K562 (cell line): ENCODE measurements at regions not wholly inside any gene's neighbourhood (a gene's known extent, or its start where the extent isn't known, plus 50 kb on each side); places are given as distances from the start of the nearest gene placed in this dataset.

Experiments
- ATAC-seq: fragments of 200-7000 bp; cut with Tn5 transposase; 3 replicates; pipeline ENCODE4 v1.9.1; 2020; ENCODE audit warnings: moderate library complexity
- BruUV-seq: library from RNA; stranded (reverse); fragments of 400-500 nt; replicated peaks from 2 replicates; lab custom pipeline; 2021; lab: Mats Ljungman, UMichigan
- CTCF ChIA-PET: fragments of 300-600 bp; formaldehyde crosslinking; extraction: SDS; loops from one replicate; lab custom pipeline; 2021; ENCODE audit warnings: low intra/inter-chr PET ratio; lab: Yijun Ruan, JAX
- POLR2A ChIA-PET: fragments of 300-600, 350-650 bp; sonication (Branson Sonifier 250); formaldehyde crosslinking; extraction: SDS; loops from one replicate; lab custom pipeline; 2021; ENCODE audit warnings: antibody characterized with exemption, inconsistent platforms; lab: Yijun Ruan, JAX
- DNase-seq, 4 experiments: peaks; one replicate each; pipeline versions ENCODE4 v3.0.0 to v3.0.0-alpha.2; 2011 to 2018; ENCODE audit warnings: low spot score in 3 of 4, mixed read lengths in 3 of 4; ENCODE audit errors: extremely low read depth in 1 of 4
- FAIRE-seq: peaks from 2 replicates; lab custom pipeline; 2011; peaks lifted over from hg19 to GRCh38; lab: Jason Lieb, UNC
- H2AFZ ChIP-seq: 2 replicates; pipeline ENCODE4 v1.6.0; 2011; ENCODE audit warnings: low read depth, low read length, control low read depth, inconsistent platforms
- H3K27ac ChIP-seq: fragments of 200-600 bp; 3 replicates; pipeline ENCODE4 v1.8.0; 2011; ENCODE audit warnings: low read depth, mild to moderate bottlenecking, control low read depth, inconsistent platforms, low read length, moderate library complexity, mixed read lengths; ENCODE audit errors: extremely low read depth
- H3K27me3 ChIP-seq, 2 experiments: fragments of 300-600 bp in 1 of 2; 2 replicates in 1 of 2; 3 replicates in 1 of 2; pipeline versions ENCODE4 v1.6.0 to v1.8.0; 2011; ENCODE audit warnings: inconsistent platforms in 2 of 2, low read length in 2 of 2, mild to moderate bottlenecking in 1 of 2, mixed read lengths in 1 of 2, moderate library complexity in 1 of 2; ENCODE audit not compliant: control insufficient read depth in 2 of 2, insufficient read depth in 2 of 2
- H3K36me3 ChIP-seq: fragments of 300-600 bp; 3 replicates; pipeline ENCODE4 v1.8.0; 2011; ENCODE audit warnings: mild to moderate bottlenecking, low read length, inconsistent platforms; ENCODE audit not compliant: control insufficient read depth, insufficient read depth
- H3K4me1 ChIP-seq, 2 experiments: fragments of 200-600 bp in 1 of 2; replicated peaks in 1 of 2; 2 replicates in 1 of 2; 3 replicates in 1 of 2; pipeline versions ENCODE4 v1.5.1 to v1.8.0; 2011; ENCODE audit warnings: inconsistent platforms in 2 of 2, low read length in 2 of 2, mild to moderate bottlenecking in 1 of 2, mixed read lengths in 1 of 2, moderate library complexity in 1 of 2; ENCODE audit not compliant: control insufficient read depth in 2 of 2, insufficient read depth in 2 of 2
- H3K4me2 ChIP-seq: 2 replicates; pipeline ENCODE4 v1.6.1; 2011; ENCODE audit warnings: low read length, control low read depth, inconsistent platforms, mixed read lengths; ENCODE audit not compliant: insufficient read depth
- H3K4me3 ChIP-seq: fragments of 200-600 bp; sonication (generic), shearing (Covaris generic); 2 replicates; pipeline ENCODE4 v1.5.1; 2016; ENCODE audit warnings: control low read depth, inconsistent platforms
- H3K79me2 ChIP-seq: fragments of 200-600 bp; 3 replicates; pipeline ENCODE4 v1.8.0; 2011; ENCODE audit warnings: low read length, inconsistent platforms; ENCODE audit not compliant: control insufficient read depth, insufficient read depth
- H3K9ac ChIP-seq, 2 experiments: 2 replicates each; pipeline versions ENCODE4 v1.6.0 to v1.6.1; 2011; ENCODE audit warnings: low read depth in 2 of 2, low read length in 2 of 2, control low read depth in 1 of 2, inconsistent platforms in 1 of 2, mild to moderate bottlenecking in 1 of 2, mixed read lengths in 1 of 2; ENCODE audit not compliant: insufficient read depth in 1 of 2
- H3K9me1 ChIP-seq: one replicate; pipeline ENCODE4 v1.6.0; 2011; ENCODE audit warnings: inconsistent platforms, mild to moderate bottlenecking, low read length, moderate library complexity; ENCODE audit not compliant: control insufficient read depth, insufficient read depth
- H3K9me3 ChIP-seq: replicated peaks from 2 replicates; pipeline ENCODE4 v1.5.1; 2011; ENCODE audit warnings: low read depth, low read length, inconsistent platforms; ENCODE audit not compliant: control insufficient read depth, insufficient read depth
- H4K20me1 ChIP-seq: replicated peaks from 2 replicates; pipeline ENCODE4 v1.6.1; 2011; ENCODE audit warnings: low read length, inconsistent platforms, mixed read lengths; ENCODE audit not compliant: control insufficient read depth, insufficient read depth
- BDP1 ChIP-seq: IDR thresholded peaks from 3 replicates; pipeline ENCODE4 v1.6.1; 2011; ENCODE audit not compliant: insufficient read length, insufficient read depth
- DMBX1 ChIP-seq: fragments of 250-450 bp; sonication (Bioruptor Pico); IDR thresholded peaks from 2 replicates; pipeline ENCODE4 v1.8.0; 2022; ENCODE audit warnings: inconsistent platforms, mild to moderate bottlenecking, moderate library complexity, borderline replicate concordance
- E2F5 ChIP-seq: sonication (generic); formaldehyde crosslinking; IDR thresholded peaks from 2 replicates; pipeline ENCODE4 v1.8.0; 2022; ENCODE audit warnings: mild to moderate bottlenecking, missing genetic modification reagents
- HDGF ChIP-seq: fragments of 450-650 bp; IDR thresholded peaks from 2 replicates; pipeline ENCODE4 v1.6.1; 2016
- MAZ ChIP-seq, 2 experiments: fragments of 450-650 bp in 1 of 2; sonication (generic) in 1 of 2; formaldehyde crosslinking; IDR thresholded peaks in 1 of 2; conservative IDR thresholded peaks in 1 of 2; 2 replicates each; pipeline versions ENCODE4 v1.4.0 to v1.5.0; 2020; ENCODE audit warnings: mild to moderate bottlenecking in 1 of 2, missing genetic modification reagents in 1 of 2
- PBX2 ChIP-seq, 2 experiments: IDR thresholded peaks in 1 of 2; conservative IDR thresholded peaks in 1 of 2; 2 replicates each; pipeline ENCODE4 v1.6.1; 2016; ENCODE audit warnings: low read depth in 2 of 2, mild to moderate bottlenecking in 1 of 2, missing compliant biosample characterization in 1 of 2, missing genetic modification characterization in 1 of 2, moderate library complexity in 1 of 2
- SMARCB1 ChIP-seq: IDR thresholded peaks from 2 replicates; pipeline ENCODE4 v1.6.1; 2011; ENCODE audit warnings: improper control_type of control experiment, low read depth; ENCODE audit not compliant: insufficient read length
- SRF ChIP-seq, 2 experiments: fragments of 250-450, 450-650 bp in 1 of 2; sonication (Bioruptor Pico) in 1 of 2; sonication (generic) in 1 of 2; formaldehyde crosslinking; IDR thresholded peaks; 2 replicates each; pipeline versions ENCODE4 v1.5.0 to v1.5.1; 2020 to 2022; ENCODE audit warnings: mild to moderate bottlenecking in 1 of 2, missing genetic modification reagents in 1 of 2
- STAT5B ChIP-seq: fragments of 250-450 bp; sonication (Bioruptor Pico); IDR thresholded peaks from 2 replicates; pipeline ENCODE4 v1.8.0; 2021; ENCODE audit warnings: mild to moderate bottlenecking, inconsistent platforms
- TSHZ1 ChIP-seq: fragments of 250-450 bp; sonication (Bioruptor Pico); IDR thresholded peaks from 2 replicates; pipeline ENCODE4 v1.4.0; 2020; ENCODE audit warnings: mild to moderate bottlenecking, moderate library complexity
- ZFP36 ChIP-seq: fragments of 150-350 bp; IDR thresholded peaks from 2 replicates; pipeline ENCODE4 v1.6.1; 2018; ENCODE audit warnings: low read length, low read depth; ENCODE audit not compliant: partially characterized antibody
- ZNF3 ChIP-seq: fragments of 250-450 bp; sonication (Bioruptor Pico); IDR thresholded peaks from 2 replicates; pipeline ENCODE4 v1.5.0; 2021; ENCODE audit warnings: mild to moderate bottlenecking, moderate library complexity
- ZNF311 ChIP-seq: fragments of 250-450 bp; sonication (Bioruptor Pico); IDR thresholded peaks from 2 replicates; pipeline ENCODE4 v1.4.0; 2020; ENCODE audit warnings: mild to moderate bottlenecking, moderate library complexity
- ZNF324 ChIP-seq: fragments of 250-450 bp; sonication (Bioruptor Pico); IDR thresholded peaks from 2 replicates; pipeline ENCODE4 v1.4.0; 2020; ENCODE audit warnings: mild to moderate bottlenecking
- WGBS: fragments of 100-300 bp; shearing (Covaris generic); methylation state at CpG from one replicate; pipeline ENCODE4 v1.1.6; 2016; ENCODE audit warnings: low coverage, mixed read lengths; ENCODE audit not compliant: insufficient coverage; ENCODE audit errors: missing lambda C conversion rate; 5-methylcytosine and 5-hydroxymethylcytosine counted together
- in situ Hi-C: fragments of 300-500 bp; cut with MboI; formaldehyde crosslinking; loops from 4 replicates; pipeline ENCODE4 v1.15.0; 2018; ENCODE audit warnings: inconsistent platforms, mixed read lengths
- intact Hi-C: fragments of 100-400 bp; cut with micrococcal nuclease; formaldehyde crosslinking; loops from 2 replicates; pipeline ENCODE4 v1.14.2; 2022

- no peak for TF ChIP-seq TSHZ1
These were observed 604.8 kb upstream of the CXADR start (continued) for GRCh38 chr21:16908077-16908476.

GRCh38 chr21:16910435-16911165 is 602.2 kb upstream of the CXADR start:
- no peak overlapping the region for H3K4me2 ChIP-seq
- no peaks in the 10 kb centered on the region for H3K4me1 ChIP-seq
- H3K27me3 ChIP-seq = no peaks in the 10 kb centered on the region
- ChIA-PET POLR2A (no interaction called here), CTCF (no interaction called here)
- no TSS peak for BruUV-seq
- in situ Hi-C loops (no loop called here), intact Hi-C loops (no loop called here)
- H3K9me3 ChIP-seq = no peaks in the 10 kb centered on the region
- no peak overlapping the region for H2AFZ ChIP-seq
- DNase-seq (no peak), ATAC-seq (no peak), FAIRE-seq (no peak)
- WGBS = 3% methylated on average over 4 of the region's 4 CpGs
- H3K27ac ChIP-seq = no peak overlapping the region
- H3K4me3 ChIP-seq = no peak overlapping the region
- H3K9ac ChIP-seq = no peak overlapping the region
- no peaks in the 10 kb centered on the region for H3K9me1 ChIP-seq
- no peaks in the 10 kb centered on the region for H3K79me2 ChIP-seq
- no peaks in the 10 kb centered on the region for H4K20me1 ChIP-seq
- no peaks in the 10 kb centered on the region for H3K36me3 ChIP-seq
- TF ChIP-seq SMARCB1 = no peak
- TF ChIP-seq MAZ (CRISPR knock-in tag; conservative IDR thresholded peaks at IDR 0.05 in 1 of 2, IDR thresholded peaks at IDR 0.05 in 1 of 2) = no peak
- no peak for TF ChIP-seq ZNF311
- TF ChIP-seq DMBX1 (CRISPR knock-in tag) = no peak
- TF ChIP-seq BDP1 = no peak
- TF ChIP-seq PBX2 (CRISPR knock-in tag; IDR thresholded peaks at IDR 0.05; ENCODE audit: low read depth) = no peak
- TF ChIP-seq PBX2 (tag; conservative IDR thresholded peaks at IDR 0.05; ENCODE audit: low read depth) = no peak
- no peak for TF ChIP-seq ZNF324 (CRISPR knock-in tag)
- TF ChIP-seq ZNF3 (CRISPR knock-in tag) = no peak
- no peak for TF ChIP-seq STAT5B (CRISPR knock-in tag)
- TF ChIP-seq E2F5 = no peak
- no peak for TF ChIP-seq HDGF
- TF ChIP-seq ZFP36 = no peak
- no peak for TF ChIP-seq SRF (CRISPR knock-in tag; IDR thresholded peaks at IDR 0.05)
